SK-N-SH (cell line): ENCODE measurements at regions not wholly inside any gene's neighbourhood (a gene's known extent, or its start where the extent isn't known, plus 50 kb on each side); places are given as distances from the start of the nearest gene placed in this dataset.

Experiments used
- CTCF ChIA-PET: fragments of 300-600, 350-600 bp; formaldehyde crosslinking; extraction: SDS; loops from one replicate; lab custom pipeline; 2021; lab: Yijun Ruan, JAX
- POLR2A ChIA-PET: fragments of 350-600 bp; sonication (Branson Sonifier 250); formaldehyde crosslinking; extraction: SDS; loops from one replicate; lab custom pipeline; 2020; ENCODE audit warnings: antibody characterized with exemption, inconsistent platforms; lab: Yijun Ruan, JAX
- DNase-seq: peaks from one replicate; pipeline ENCODE4 v3.0.0; 2012
- H2AFZ ChIP-seq: fragments of 200-600 bp; sonication (generic); 2 replicates; pipeline ENCODE4 v1.8.1; 2016; ENCODE audit warnings: antibody characterized with exemption, mild to moderate bottlenecking, low read depth
- H3F3A ChIP-seq: fragments of 200-600 bp; sonication (generic); replicated peaks from 2 replicates; pipeline ENCODE3; 2016; ENCODE audit warnings: antibody characterized with exemption, mild to moderate bottlenecking; ENCODE audit not compliant: insufficient read depth
- H3K27ac ChIP-seq, 2 experiments: fragments of 200-500 bp in 1 of 2; fragments of 200-600 bp in 1 of 2; sonication (Bioruptor generic) in 1 of 2; sonication (generic), shearing (Covaris generic) in 1 of 2; 2 replicates each; pipeline versions ENCODE4 v1.5.1 to v1.6.1; 2014 to 2016; ENCODE audit warnings: low read depth in 2 of 2, inconsistent platforms in 1 of 2, low read length in 1 of 2, mild to moderate bottlenecking in 1 of 2, mixed read lengths in 1 of 2
- H3K27me3 ChIP-seq: fragments of 200-600 bp; sonication (generic), shearing (Covaris generic); 2 replicates; pipeline ENCODE4 v1.6.1; 2016; ENCODE audit warnings: mixed run types; ENCODE audit not compliant: insufficient read depth
- H3K36me3 ChIP-seq, 2 experiments: fragments of 200-500 bp in 1 of 2; fragments of 200-600 bp in 1 of 2; sonication (Bioruptor generic) in 1 of 2; sonication (generic) in 1 of 2; replicated peaks in 1 of 2; 2 replicates each; pipeline versions ENCODE3 to v1.5.1; 2014 to 2016; ENCODE audit warnings: low read length in 1 of 2, mild to moderate bottlenecking in 1 of 2; ENCODE audit not compliant: insufficient read depth in 2 of 2, control insufficient read depth in 1 of 2
- H3K4me1 ChIP-seq, 2 experiments: fragments of 200-500 bp in 1 of 2; fragments of 200-600 bp in 1 of 2; sonication (Bioruptor generic) in 1 of 2; sonication (generic), shearing (Covaris generic) in 1 of 2; 2 replicates each; pipeline versions ENCODE4 v1.5.1 to v1.6.1; 2014 to 2016; ENCODE audit warnings: low read depth in 1 of 2, low read length in 1 of 2, mixed run types in 1 of 2; ENCODE audit not compliant: insufficient read depth in 2 of 2, control insufficient read depth in 1 of 2
- H3K4me2 ChIP-seq: fragments of 200-600 bp; sonication (generic), shearing (Covaris generic); 2 replicates; pipeline ENCODE4 v1.6.1; 2017; ENCODE audit warnings: mixed run types
- H3K4me3 ChIP-seq, 2 experiments: fragments of 200-500 bp in 1 of 2; fragments of 200-600 bp in 1 of 2; sonication (Bioruptor generic) in 1 of 2; sonication (generic), shearing (Covaris generic) in 1 of 2; 2 replicates each; pipeline versions ENCODE4 v1.5.1 to v1.8.1; 2014 to 2016; ENCODE audit warnings: low read depth in 2 of 2, inconsistent platforms in 1 of 2, low read length in 1 of 2, mild to moderate bottlenecking in 1 of 2, mixed read lengths in 1 of 2, moderate library complexity in 1 of 2
- H3K79me2 ChIP-seq: fragments of 200-600 bp; sonication (generic); 2 replicates; pipeline ENCODE4 v1.8.1; 2017; ENCODE audit warnings: mild to moderate bottlenecking; ENCODE audit not compliant: insufficient read depth
- H3K9ac ChIP-seq: fragments of 200-600 bp; sonication (generic); 2 replicates; pipeline ENCODE4 v1.6.1; 2017; ENCODE audit warnings: mixed run types
- H3K9me2 ChIP-seq: fragments of 200-600 bp; sonication (generic); 2 replicates; pipeline ENCODE4 v1.6.1; 2017; ENCODE audit warnings: mixed run types
- H3K9me3 ChIP-seq: fragments of 200-600 bp; sonication (generic); 2 replicates; pipeline ENCODE4 v1.6.1; 2017; ENCODE audit warnings: mixed run types, mild to moderate bottlenecking, moderate library complexity
- H4K20me1 ChIP-seq: fragments of 200-600 bp; sonication (generic); 2 replicates; pipeline ENCODE4 v1.6.1; 2017; ENCODE audit warnings: mild to moderate bottlenecking, mixed run types; ENCODE audit not compliant: insufficient read depth
- EP300 ChIP-seq, 2 experiments: IDR thresholded peaks; 2 replicates each; pipeline versions ENCODE4 v1.4.0 to v1.6.1; 2012; ENCODE audit warnings: borderline replicate concordance in 1 of 2, low read depth in 1 of 2, low read length in 1 of 2
- EZH2phosphoT487 ChIP-seq: fragments of 200-600 bp; sonication (generic); IDR thresholded peaks from 2 replicates; pipeline ENCODE4 v1.6.1; 2017; ENCODE audit warnings: low read depth, mixed run types, mild to moderate bottlenecking, antibody characterized with exemption, moderate library complexity, borderline replicate concordance
- FOSL2 ChIP-seq: IDR thresholded peaks from 2 replicates; pipeline ENCODE4 v1.4.0; 2012; ENCODE audit warnings: low read depth, mild to moderate bottlenecking, moderate library complexity, borderline replicate concordance
- GATA2 ChIP-seq: sonication (generic); formaldehyde crosslinking; IDR thresholded peaks from 2 replicates; pipeline ENCODE4 v1.5.0; 2020; ENCODE audit warnings: mild to moderate bottlenecking, missing genetic modification reagents
- JUND ChIP-seq: IDR thresholded peaks from 2 replicates; pipeline ENCODE4 v1.4.0; 2012
- MEF2A ChIP-seq: IDR thresholded peaks from 2 replicates; pipeline ENCODE4 v1.4.0; 2012; ENCODE audit warnings: low read depth, borderline replicate concordance
- MXI1 ChIP-seq: IDR thresholded peaks from 2 replicates; pipeline ENCODE4 v1.6.1; 2012; ENCODE audit warnings: mild to moderate bottlenecking, low read depth, low read length, improper control_type of control experiment
- NFIC ChIP-seq: IDR thresholded peaks from 2 replicates; pipeline ENCODE4 v1.4.0; 2012; ENCODE audit warnings: borderline replicate concordance
- PBX3 ChIP-seq: IDR thresholded peaks from 2 replicates; pipeline ENCODE4; 2012
- POLR2AphosphoS5 ChIP-seq: IDR thresholded peaks from 2 replicates; pipeline ENCODE4 v1.6.1; 2012; ENCODE audit warnings: low read depth, low read length
- RAD21 ChIP-seq: IDR thresholded peaks from 2 replicates; pipeline ENCODE4 v1.6.1; 2012; ENCODE audit warnings: mild to moderate bottlenecking, low read length
- TEAD4 ChIP-seq: IDR thresholded peaks from 2 replicates; pipeline ENCODE4 v1.4.0; 2012; ENCODE audit warnings: mild to moderate bottlenecking, borderline replicate concordance; ENCODE audit not compliant: insufficient read depth
- USF1 ChIP-seq: IDR thresholded peaks from 2 replicates; pipeline ENCODE4 v1.4.0; 2012; ENCODE audit warnings: low read depth, borderline replicate concordance
- YY1 ChIP-seq: IDR thresholded peaks from 2 replicates; pipeline ENCODE4 v1.4.0; 2012; ENCODE audit warnings: low read depth, mild to moderate bottlenecking
- ZBTB33 ChIP-seq: IDR thresholded peaks from 2 replicates; pipeline ENCODE4 v1.4.0; 2012; ENCODE audit warnings: low read depth, borderline replicate concordance
- WGBS: methylation state at CpG from one replicate; pipeline ENCODE4 v1.1.6; 2017; ENCODE audit warnings: low lambda C conversion rate; 5-methylcytosine and 5-hydroxymethylcytosine counted together

GRCh38 chr6:140025171-140025570, 650.7 kb upstream of the CITED2 start:
- Histone ChIP-seq H2AFZ (no peak overlapping the region), H3K4me3 (no peak overlapping the region), H3K27me3 (no peaks in the 10 kb centered on the region), H3K27ac (no peak overlapping the region), H3K9me3 (no peaks in the 10 kb centered on the region), H3K9ac (no peak overlapping the region), H3F3A (peaks cover 3% of the 10 kb centered on the region), H4K20me1 (no peaks in the 10 kb centered on the region), H3K4me1 (no peaks in the 10 kb centered on the region), H3K4me2 (no peak overlapping the region), H3K9me2 (no peaks in the 10 kb centered on the region), H3K79me2 (no peaks in the 10 kb centered on the region), H3K36me3 (no peaks in the 10 kb centered on the region)
- POLR2A ChIA-PET = no interaction called here
- no peak for TF ChIP-seq RAD21
- WGBS = 100% methylated on average over 1 of the region's 1 CpG
- CTCF ChIA-PET = interaction anchor here (0.7 kb wide), 1 partner anchor 118 kb away, joined by 3 read pairs; no protein-coding TSS in a partner anchor
- no peak for DNase-seq

- no peaks in the 10 kb centered on the region for H3K79me2 ChIP-seq
- no peak for DNase-seq
- no peaks in the 10 kb centered on the region for H3K27me3 ChIP-seq
- no peak overlapping the region for H3K4me2 ChIP-seq
- 20% methylated on average over 1 of the region's 2 CpGs for WGBS
- no peak overlapping the region for H3K4me3 ChIP-seq
- no peak for TF ChIP-seq PBX3
- no peak for TF ChIP-seq POLR2AphosphoS5
- H3K9ac ChIP-seq = no peak overlapping the region
- no peaks in the 10 kb centered on the region for H3K9me2 ChIP-seq
- ChIA-PET POLR2A (no interaction called here), CTCF (no interaction called here)
- H3K4me1 ChIP-seq = no peaks in the 10 kb centered on the region; a peak in 1 of 4 replicates
- no peak overlapping the region for H3K27ac ChIP-seq
- no peaks in the 10 kb centered on the region for H4K20me1 ChIP-seq
- no peaks in the 10 kb centered on the region for H3K36me3 ChIP-seq
- H3F3A ChIP-seq = no peaks in the 10 kb centered on the region
- no peaks in the 10 kb centered on the region for H3K9me3 ChIP-seq
- H2AFZ ChIP-seq = no peak overlapping the region
Observed at GRCh38 chr6:140020207-140020791, 645.9 kb upstream of the CITED2 start.

GRCh38 chr6:140018588-140018987, 644.1 kb upstream of the CITED2 start:
- WGBS = 25% methylated on average over 1 of the region's 1 CpG
- Histone ChIP-seq H3K79me2 (no peaks in the 10 kb centered on the region), H3K27me3 (no peaks in the 10 kb centered on the region), H3K4me1 (no peaks in the 10 kb centered on the region; a peak in 1 of 4 replicates), H3K9me2 (no peaks in the 10 kb centered on the region), H3K27ac (no peak overlapping the region), H3K9me3 (no peaks in the 10 kb centered on the region), H2AFZ (no peak overlapping the region), H3F3A (no peaks in the 10 kb centered on the region), H3K9ac (no peak overlapping the region), H3K4me3 (no peak overlapping the region), H4K20me1 (no peaks in the 10 kb centered on the region), H3K36me3 (no peaks in the 10 kb centered on the region), H3K4me2 (no peak overlapping the region)
- ChIA-PET POLR2A (no interaction called here), CTCF (interaction anchor here (0.8 to 1.2 kb wide), 2 partner anchors 11 to 14 kb away, joined by 3 read pairs; no protein-coding TSS in a partner anchor)
- TF ChIP-seq MXI1 (no peak), GATA2 (no peak), FOSL2 (no peak), RAD21 (no peak), JUND (no peak), EP300 (IDR thresholded peaks at IDR 0.05; ENCODE audit: borderline replicate concordance in 1 of 2, low read depth in 1 of 2, low read length in 1 of 2) (no peak), USF1 (no peak), TEAD4 (no peak), YY1 (no peak), MEF2A (no peak), EZH2phosphoT487 (no peak), ZBTB33 (no peak), NFIC (no peak)
- DNase-seq = no peak
